GM19328 (cell line): ENCODE measurements at regions not wholly inside any gene's neighbourhood (a gene's known extent, or its start where the extent isn't known, plus 50 kb on each side); places are given as distances from the start of the nearest gene placed in this dataset.
A peak's percentile ranks its signal among the peaks of the same experiment; 100 is the strongest.
"Not testable (repeated sequence)": the region's sequence is repeated elsewhere in the genome, so short reads cannot be mapped to it uniquely, and the experiment has no call there.

Experiments used
- ATAC-seq: cut with Tn5 transposase; IDR thresholded peaks from one replicate; pipeline ENCODE4 v1.9.1; 2021; ENCODE audit warnings: mild to moderate bottlenecking, moderate library complexity; ENCODE audit not compliant: unreplicated experiment

DNA sequence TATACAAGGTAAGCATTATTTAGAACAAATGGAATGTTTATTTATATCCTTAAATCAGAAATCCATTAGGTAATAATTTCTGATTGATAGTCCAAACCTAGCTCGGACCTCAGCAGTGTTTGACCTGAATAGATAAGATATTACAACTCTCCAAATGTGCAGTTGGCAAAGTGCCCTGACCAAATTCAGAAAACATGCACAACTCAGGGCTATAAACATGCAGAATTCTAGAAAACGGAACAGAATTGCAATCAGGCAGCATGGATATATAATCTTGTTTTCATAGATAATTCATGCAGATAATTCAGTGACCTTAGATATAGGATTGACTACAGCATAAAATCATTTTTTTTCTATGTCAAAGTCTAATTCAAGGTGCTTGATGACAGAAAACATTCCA, 626.6 kb upstream of the CITED2 start:
- no peak for ATAC-seq

DNA sequence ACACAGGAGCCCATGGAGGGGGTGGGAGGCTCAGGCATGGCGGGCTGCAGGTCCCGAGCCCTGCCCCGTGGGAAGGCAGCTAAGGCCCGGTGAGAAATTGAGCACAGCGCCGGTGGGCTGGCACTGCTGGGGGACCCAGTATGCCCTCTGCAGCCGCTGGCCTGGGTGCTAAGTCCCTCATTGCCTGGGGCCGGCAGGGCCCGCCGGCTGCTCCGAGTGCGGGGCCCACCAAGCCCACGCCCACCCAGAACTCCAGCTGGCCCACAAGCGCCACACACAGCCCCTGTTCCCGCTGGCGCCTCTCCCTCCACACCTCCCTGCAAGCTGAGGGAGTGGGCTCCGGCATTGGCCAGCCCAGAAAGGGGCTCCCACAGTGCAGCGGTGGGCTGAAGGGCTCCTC, 625.2 kb upstream of the CITED2 start:
- ATAC-seq: not testable (repeated sequence)

DNA sequence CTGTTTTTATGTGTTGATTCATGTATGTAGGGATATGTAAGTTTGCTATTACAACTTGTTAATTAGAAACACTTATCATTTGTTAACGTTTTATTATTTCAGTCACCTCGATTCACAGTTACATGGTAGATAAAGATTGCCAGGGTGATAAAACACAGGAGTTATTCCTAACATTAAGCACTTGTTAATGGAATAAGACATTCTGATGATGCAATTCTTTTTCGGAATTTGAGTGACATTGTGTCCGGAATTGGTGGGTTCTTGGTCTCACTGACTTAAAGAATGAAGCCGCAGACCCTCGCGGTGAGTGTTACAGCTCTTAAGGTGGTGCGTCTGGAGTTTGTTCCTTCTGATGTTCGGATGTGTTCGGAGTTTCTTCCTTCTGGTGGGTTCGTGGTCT, 624.0 kb upstream of the CITED2 start:
- ATAC-seq: not testable (repeated sequence)

DNA sequence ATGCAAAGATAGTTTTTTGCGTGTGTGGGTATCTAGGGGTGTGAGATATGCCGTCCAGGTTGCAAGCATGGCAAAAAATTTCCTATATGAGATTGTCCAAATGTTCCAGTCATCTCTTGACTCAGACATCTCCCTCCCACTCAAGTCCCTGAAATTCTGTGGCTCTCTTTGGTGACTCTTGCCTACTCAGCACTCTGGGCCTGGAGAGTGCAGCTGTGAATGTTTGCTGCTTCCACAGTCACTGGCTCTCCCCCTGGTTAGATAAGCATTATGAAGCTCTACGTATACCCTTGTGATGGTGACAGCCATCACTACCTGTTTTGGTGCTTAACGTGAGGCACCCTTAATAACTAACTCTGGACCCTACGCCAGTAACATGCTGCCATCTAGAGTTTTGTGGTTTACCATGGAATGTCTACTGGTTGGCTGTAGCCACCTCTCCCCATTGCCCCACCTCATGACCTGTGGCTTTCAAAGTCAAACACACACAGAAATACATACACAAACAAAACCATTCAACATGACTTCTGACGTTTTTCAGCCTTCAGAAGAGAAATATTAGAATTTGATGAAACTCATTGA, 621.9 kb upstream of the CITED2 start:
- ATAC-seq: peak; percentile 94

DNA sequence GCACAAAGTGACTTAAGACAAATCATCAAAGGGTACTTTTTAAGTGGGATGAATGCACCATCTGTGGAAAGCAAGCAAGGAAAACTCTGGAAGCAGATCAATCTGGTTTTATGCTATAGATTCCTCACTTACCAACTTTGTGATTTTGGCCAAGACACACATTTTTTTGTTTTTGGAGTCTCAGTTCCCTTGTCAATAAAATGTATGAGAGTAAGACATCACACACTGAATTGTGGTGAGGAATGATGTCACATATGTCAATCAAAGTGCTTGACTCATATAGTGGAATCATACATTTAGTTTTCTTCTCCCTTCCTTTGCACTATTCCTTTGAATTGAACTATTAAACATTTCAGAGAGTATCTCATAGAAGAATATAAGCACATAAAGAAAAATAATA, 620.5 kb upstream of the CITED2 start:
- no peak for ATAC-seq

DNA sequence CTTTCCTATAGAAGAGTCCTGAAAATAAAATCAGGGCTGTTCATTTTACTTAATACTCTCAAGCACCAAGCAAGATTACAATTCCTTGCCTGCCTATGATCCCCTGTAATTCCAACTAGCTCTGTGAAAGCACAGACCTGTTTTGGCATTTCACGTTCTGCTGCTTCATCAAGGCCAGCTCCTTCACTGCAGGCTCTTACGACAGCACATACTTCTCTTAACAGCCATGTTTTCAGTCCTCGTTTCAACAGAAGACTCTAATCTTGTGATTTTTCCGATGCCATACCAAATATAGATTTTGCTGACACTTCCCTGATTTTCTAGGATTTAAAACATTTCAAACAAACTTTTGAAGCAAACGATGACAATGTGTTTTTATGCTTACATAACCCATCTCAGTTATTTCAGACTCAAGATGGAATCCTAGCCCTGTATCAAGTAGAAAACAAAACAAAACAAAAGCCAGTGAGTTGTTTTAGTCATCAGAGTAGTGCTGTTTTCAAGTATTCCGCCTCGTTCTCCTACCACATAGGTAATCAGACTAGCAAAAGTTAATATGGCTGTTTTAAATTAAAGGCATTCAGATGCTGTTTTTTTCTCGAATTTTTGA, 616.5 kb upstream of the CITED2 start:
- ATAC-seq: no peak

DNA sequence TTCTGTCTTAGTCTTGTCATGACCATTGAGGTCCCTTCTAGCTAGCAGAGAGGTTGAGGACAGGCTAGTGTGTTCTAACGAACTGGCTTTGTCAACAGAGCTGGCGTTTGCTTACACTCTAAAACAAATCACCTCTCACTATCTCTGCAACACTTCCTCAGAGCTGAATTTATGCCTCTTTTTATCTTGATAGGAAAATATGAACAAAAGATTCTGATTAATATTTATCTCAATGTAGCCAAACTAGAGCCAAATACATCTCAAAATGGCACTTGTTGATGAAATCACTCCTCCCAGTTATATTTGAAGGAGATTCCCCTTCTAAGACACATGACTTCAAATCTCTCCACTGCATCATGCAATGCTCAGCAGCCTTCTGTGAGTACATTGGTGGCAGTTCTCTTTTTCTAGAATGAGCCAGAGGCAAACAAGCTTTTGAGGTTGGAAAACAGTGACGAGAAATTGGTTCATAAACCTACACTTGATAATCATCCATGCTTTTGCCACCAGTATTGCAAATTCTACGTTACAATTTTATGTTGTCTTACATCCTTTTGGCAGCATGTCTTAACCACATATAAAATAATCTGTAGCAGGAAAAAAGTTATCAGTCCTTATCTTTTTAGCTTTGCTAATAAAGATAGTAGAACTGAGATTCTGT, 615.7 kb upstream of the CITED2 start:
- ATAC-seq: no peak

DNA sequence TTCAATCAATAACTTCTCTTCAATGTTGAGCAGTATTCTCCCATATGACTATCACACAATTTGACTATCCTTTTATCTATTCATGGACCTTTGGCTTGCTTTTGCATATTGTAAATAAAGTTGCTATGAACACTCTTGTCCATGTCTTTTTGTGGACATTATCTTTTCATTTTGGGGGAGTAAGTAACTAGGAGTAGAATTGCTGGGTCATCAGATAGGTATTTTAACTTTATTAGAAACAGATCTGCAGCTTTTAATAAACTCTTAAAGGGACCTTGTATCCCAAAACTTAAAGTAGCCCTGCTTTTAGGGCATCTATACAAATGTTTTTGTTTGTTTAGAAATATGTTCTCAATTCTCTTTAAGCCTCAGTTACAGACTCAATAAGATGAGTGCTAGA, 614.2 kb upstream of the CITED2 start:
- ATAC-seq: no peak

DNA sequence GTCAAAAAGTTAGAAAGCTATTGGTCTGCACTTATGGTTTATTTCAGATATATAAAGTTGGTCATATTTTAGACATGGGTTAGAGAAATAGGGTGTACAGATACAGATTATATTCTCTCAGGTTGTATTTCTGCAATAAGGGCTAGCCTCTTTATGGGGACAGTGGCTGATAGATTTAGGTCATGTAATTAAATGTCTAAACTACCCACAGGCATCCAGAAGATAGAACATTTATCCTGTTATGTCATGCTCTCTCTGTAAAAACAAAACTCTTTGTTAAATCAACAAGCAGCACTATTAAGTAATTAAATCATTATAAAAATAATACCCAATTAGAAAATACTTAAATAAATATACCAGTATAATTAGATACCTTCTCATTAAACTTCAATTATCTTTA, 612.6 kb upstream of the CITED2 start:
- ATAC-seq: no peak

DNA sequence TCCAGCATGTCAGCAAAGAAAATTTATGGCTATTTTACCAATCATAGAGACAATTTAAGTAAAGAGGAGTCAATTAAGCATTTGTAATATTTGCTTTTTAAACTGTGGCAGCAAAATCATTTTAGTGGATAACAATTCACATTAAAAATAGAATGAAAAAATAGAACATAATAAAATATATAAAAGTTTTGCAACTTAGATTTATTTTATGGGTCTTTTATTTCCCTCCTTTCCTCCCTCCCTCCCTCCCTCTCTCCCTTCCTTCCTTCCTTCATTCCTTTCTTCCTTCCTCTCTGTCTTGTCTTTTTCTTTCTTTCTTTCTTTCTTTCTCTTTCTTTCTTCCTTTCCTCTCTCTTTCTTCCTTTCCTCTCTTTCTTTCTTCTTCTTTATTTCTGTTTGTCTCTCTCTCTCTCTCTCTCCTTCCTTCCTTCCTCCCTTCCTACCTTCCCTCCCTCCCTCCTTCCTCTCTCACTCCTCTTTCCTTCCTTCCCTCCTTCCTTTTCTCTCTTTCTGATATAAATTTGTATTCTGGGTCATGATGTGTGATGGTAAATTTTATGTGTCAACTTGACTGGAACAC, 610.9 kb upstream of the CITED2 start:
- no peak for ATAC-seq

DNA sequence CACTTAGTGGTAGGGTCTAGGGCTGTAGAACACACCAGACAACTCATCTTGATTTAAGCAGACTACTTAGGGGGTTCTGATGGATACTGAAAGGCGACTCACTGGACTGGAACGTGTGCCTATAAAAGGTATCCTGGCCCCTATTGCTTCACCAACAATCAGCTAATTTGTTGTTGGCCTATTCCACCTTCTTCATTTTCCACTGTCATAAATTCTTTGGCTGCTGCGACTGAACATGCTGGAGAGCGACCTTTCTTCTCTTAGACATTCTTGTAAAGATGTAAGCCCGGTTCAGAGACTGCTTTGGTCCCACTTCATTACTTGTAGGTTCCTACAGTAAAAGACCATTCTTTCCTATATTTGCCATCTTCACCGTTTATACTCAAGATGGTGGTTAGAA, 609.9 kb upstream of the CITED2 start:
- ATAC-seq: no peak

DNA sequence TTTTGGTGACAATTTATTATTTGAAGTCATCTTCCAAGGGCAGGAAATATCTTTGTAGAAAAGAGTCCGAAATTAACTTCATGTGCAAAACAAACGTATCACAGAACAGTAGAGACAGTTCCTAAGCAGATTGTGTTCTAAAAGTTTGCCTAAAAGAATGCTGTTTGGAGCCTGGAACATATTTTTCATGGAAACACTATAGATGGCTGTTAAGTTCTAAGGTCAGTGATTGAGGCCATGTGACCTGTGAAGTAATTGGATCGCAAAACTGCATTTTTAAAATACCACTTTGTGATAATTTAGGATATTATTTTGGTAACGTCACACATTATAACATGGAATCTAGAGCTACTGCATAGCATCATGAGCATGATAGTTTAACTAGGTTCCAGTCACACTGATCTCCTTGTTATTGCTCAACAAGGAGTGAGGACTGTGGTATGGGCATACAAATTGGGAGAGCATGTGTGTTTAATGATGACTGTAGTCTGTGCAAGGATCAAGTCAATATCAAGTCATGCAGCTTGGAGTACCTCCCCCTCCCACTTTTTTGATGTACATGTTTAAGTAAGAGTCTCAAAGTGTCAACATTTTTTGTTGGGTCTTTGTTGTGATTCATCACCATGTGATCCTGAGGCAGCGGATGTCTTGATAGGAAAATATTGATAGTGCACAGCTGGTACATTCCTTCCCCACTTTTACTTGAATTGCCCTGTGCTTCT, 609.3 kb upstream of the CITED2 start:
- ATAC-seq: no peak

DNA sequence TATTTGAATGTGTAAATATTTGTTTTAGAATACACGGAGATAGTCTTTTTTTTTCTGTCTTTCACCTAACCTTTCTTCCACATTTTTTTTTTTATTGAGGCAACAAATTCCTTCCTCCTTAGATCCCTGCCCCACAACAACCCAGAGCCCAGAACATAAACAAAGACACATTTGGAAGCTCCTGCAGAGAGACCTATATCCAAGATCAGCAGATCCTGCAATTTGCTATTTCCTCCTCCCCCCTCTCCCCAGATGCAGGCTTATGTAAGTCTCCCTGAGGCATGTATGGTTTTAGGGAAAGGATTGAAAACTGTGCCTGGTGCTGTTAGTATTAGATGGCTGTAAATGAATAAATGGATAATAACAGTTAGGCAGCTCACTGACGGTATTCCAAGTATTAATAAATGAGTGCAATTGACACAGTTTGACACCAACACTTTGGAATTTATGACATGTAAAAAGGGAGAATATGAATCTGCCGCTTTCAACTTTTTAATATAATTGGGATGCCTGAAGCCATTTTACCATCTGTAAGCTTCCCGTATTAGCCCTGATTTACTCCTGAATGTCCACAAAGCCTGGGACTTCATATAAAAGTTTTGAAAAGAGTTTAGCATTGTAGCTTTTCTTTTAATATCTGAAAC, 608.3 kb upstream of the CITED2 start:
- no peak for ATAC-seq

DNA sequence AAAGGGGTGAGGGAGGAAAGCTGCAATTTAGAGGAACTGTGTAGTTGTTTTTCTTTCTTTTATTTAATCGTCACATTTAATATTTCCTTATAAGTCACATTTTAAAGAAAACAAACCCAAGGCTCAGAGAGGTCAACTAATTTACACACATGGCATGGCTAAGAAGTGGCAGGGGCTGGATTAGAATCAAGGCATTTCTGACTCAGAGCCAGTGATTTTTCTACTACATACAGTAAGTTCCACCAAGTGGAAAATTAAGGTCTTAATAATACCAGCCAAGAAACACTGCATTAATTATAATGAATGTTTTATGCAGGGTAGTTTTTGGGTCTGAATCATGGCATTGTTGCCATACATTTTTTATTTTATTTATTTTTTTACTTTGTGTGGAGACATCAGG, 607.7 kb upstream of the CITED2 start:
- no peak for ATAC-seq

DNA sequence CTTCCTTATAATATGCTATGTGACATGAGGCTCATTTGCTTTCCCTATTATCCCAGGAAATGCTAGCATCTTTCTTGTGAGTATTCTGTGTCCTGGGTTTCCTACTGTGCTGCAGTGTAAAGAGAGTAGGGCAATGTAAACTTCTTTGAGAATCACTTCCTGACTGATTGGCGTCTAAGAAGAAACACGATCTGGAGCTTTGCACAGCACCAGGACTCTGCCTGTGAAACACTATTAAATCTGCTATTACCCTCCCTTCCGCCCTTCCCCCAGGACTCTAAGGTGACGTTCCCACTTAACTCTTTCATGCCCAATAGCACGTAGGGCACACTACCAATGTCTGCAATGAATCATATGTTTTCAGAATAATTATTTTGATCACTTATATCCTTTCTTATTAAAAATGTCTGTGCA, 607.3 kb upstream of the CITED2 start:
- ATAC-seq: no peak

DNA sequence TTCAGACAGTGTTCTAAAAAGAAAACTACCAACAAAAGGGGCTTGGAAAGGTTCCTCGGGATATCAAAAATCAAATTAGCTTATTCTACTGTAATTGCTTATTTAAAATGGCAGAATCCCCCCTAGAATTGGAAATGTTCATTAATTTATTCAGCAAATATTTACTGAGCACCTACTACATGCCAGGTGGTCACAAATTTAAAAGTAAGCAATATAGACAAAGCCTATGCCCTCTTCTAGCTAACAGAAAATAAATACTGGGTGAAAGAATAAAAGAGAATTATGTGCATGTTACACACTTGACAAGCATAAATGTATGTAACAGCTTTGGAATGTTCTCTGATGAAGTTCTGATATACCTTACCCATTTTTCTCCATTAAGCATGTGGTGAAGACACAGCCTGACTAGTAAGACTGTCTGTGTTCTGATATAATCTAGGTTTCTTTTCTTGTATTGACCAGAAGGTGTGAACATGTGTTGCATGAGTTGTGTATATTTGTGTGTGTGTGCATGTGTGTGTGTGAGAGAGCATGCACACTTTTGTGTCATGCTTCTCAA, 606.7 kb upstream of the CITED2 start:
- ATAC-seq: no peak

DNA sequence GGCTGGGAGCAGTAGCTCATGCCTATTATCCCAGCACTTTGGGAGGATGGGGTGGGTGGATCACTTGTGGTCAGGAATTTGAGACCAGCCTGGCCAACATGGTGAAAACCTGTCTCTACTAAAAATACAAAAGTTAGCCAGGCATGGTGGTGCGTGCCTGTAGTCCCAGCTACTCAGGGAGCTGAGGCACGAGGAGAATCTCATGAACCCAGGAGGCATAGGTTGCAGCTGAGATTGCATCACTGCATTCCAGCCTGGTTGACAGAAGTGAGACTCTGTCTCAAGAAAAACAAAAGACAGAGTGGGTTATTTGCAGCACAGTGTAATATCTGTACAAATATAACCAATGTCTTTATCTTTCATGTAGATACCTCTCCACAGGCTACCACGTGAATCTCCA, 606.2 kb upstream of the CITED2 start:
- not testable (repeated sequence) for ATAC-seq

DNA sequence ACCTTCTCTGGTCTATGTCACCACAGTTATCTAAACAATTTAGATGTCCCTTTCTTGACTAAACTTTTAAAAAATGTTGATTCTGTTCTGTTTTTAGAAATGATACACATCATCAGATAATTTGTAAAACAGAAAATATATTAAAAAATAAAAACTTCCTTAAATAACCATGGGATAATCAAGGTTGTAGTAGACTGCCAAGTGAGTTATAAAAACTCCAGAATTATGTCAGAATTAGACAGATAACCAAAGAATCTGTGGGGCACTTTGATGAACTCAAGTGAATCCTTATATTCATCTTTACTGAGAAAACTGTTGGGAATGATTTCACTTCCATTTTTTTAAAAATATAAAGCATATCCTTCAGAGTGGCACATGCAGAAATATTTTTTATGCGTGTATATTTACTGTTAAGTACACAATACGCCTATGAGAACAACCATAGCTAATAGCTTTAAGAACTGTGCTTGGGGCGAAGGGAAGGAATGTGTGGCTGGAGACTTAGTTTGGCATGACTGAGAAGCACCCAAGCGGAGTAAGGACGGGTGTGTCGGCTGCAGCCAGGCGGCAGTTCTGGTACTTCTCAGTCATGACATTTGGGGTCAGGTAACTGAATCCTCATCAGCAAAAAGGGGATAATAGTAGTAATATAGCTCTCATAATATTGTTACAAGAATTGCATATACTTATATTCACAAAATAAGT, 604.7 kb upstream of the CITED2 start:
- no peak for ATAC-seq

DNA sequence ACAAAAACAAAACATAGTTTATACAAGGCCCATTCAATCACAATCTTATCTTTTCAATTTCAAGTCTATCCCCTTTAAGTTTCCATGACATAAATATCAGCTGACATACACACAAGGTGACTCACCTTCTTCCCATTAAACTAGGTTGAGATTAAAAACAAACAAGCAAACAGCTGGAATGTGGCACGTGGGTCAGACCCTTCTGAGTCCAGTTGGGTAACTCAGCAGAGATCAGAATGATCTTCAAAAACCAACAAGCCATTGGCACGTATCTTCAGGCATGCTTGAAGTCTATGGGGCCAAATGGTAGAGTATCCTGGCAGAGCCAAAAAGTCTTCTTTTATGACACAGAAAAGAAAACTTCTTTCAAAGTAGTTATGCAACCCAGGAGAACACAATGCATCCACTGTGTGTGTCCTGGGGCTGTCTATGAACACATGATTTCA, 603.5 kb upstream of the CITED2 start:
- ATAC-seq: no peak

DNA sequence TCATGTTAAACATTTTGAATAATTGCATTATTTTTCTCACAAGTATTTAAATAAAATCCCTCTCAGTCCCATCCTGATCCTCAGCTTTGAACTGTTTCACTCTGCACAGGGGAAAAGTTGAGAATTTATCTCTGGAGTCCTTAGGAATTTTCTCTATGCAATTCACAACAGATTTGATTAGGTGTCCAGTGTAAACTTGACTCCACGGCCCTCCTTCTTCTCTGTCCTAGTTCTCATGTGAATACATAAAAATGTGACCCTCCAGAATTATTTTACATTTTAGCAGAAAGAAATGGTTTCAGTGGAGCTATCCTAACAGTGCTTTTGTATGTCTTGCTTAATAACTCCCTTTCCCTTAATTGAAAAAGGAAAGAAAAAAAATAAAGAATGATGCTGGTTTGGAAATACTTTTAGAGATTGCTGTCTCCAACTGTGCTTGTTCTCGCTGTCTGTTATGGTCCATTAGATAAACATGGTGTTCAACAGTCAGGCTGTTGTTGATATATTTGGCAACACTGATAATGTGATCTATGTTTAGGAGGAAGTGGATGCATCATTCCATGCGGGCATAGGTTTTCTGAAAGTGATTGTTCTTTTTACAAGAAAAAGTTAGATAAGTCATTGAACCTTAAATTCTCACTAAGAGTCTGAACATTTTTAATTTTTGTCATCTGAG, 599.4 kb upstream of the CITED2 start:
- no peak for ATAC-seq
